SK-N-SH (cell line): ENCODE measurements at regions not wholly inside any gene's neighbourhood (a gene's known extent, or its start where the extent isn't known, plus 50 kb on each side); places are given as distances from the start of the nearest gene placed in this dataset.

Source experiments
- CTCF ChIA-PET: fragments of 300-600, 350-600 bp; formaldehyde crosslinking; extraction: SDS; loops from one replicate; lab custom pipeline; 2021; lab: Yijun Ruan, JAX
- POLR2A ChIA-PET: fragments of 350-600 bp; sonication (Branson Sonifier 250); formaldehyde crosslinking; extraction: SDS; loops from one replicate; lab custom pipeline; 2020; ENCODE audit warnings: antibody characterized with exemption, inconsistent platforms; lab: Yijun Ruan, JAX
- DNase-seq: peaks from one replicate; pipeline ENCODE4 v3.0.0; 2012
- H2AFZ ChIP-seq: fragments of 200-600 bp; sonication (generic); 2 replicates; pipeline ENCODE4 v1.8.1; 2016; ENCODE audit warnings: antibody characterized with exemption, mild to moderate bottlenecking, low read depth
- H3F3A ChIP-seq: fragments of 200-600 bp; sonication (generic); replicated peaks from 2 replicates; pipeline ENCODE3; 2016; ENCODE audit warnings: antibody characterized with exemption, mild to moderate bottlenecking; ENCODE audit not compliant: insufficient read depth
- H3K27ac ChIP-seq, 2 experiments: fragments of 200-500 bp in 1 of 2; fragments of 200-600 bp in 1 of 2; sonication (Bioruptor generic) in 1 of 2; sonication (generic), shearing (Covaris generic) in 1 of 2; 2 replicates each; pipeline versions ENCODE4 v1.5.1 to v1.6.1; 2014 to 2016; ENCODE audit warnings: low read depth in 2 of 2, inconsistent platforms in 1 of 2, low read length in 1 of 2, mild to moderate bottlenecking in 1 of 2, mixed read lengths in 1 of 2
- H3K27me3 ChIP-seq: fragments of 200-600 bp; sonication (generic), shearing (Covaris generic); 2 replicates; pipeline ENCODE4 v1.6.1; 2016; ENCODE audit warnings: mixed run types; ENCODE audit not compliant: insufficient read depth
- H3K36me3 ChIP-seq, 2 experiments: fragments of 200-500 bp in 1 of 2; fragments of 200-600 bp in 1 of 2; sonication (Bioruptor generic) in 1 of 2; sonication (generic) in 1 of 2; replicated peaks in 1 of 2; 2 replicates each; pipeline versions ENCODE3 to v1.5.1; 2014 to 2016; ENCODE audit warnings: low read length in 1 of 2, mild to moderate bottlenecking in 1 of 2; ENCODE audit not compliant: insufficient read depth in 2 of 2, control insufficient read depth in 1 of 2
- H3K4me1 ChIP-seq, 2 experiments: fragments of 200-500 bp in 1 of 2; fragments of 200-600 bp in 1 of 2; sonication (Bioruptor generic) in 1 of 2; sonication (generic), shearing (Covaris generic) in 1 of 2; 2 replicates each; pipeline versions ENCODE4 v1.5.1 to v1.6.1; 2014 to 2016; ENCODE audit warnings: low read depth in 1 of 2, low read length in 1 of 2, mixed run types in 1 of 2; ENCODE audit not compliant: insufficient read depth in 2 of 2, control insufficient read depth in 1 of 2
- H3K4me2 ChIP-seq: fragments of 200-600 bp; sonication (generic), shearing (Covaris generic); 2 replicates; pipeline ENCODE4 v1.6.1; 2017; ENCODE audit warnings: mixed run types
- H3K4me3 ChIP-seq, 2 experiments: fragments of 200-500 bp in 1 of 2; fragments of 200-600 bp in 1 of 2; sonication (Bioruptor generic) in 1 of 2; sonication (generic), shearing (Covaris generic) in 1 of 2; 2 replicates each; pipeline versions ENCODE4 v1.5.1 to v1.8.1; 2014 to 2016; ENCODE audit warnings: low read depth in 2 of 2, inconsistent platforms in 1 of 2, low read length in 1 of 2, mild to moderate bottlenecking in 1 of 2, mixed read lengths in 1 of 2, moderate library complexity in 1 of 2
- H3K79me2 ChIP-seq: fragments of 200-600 bp; sonication (generic); 2 replicates; pipeline ENCODE4 v1.8.1; 2017; ENCODE audit warnings: mild to moderate bottlenecking; ENCODE audit not compliant: insufficient read depth
- H3K9ac ChIP-seq: fragments of 200-600 bp; sonication (generic); 2 replicates; pipeline ENCODE4 v1.6.1; 2017; ENCODE audit warnings: mixed run types
- H3K9me2 ChIP-seq: fragments of 200-600 bp; sonication (generic); 2 replicates; pipeline ENCODE4 v1.6.1; 2017; ENCODE audit warnings: mixed run types
- H3K9me3 ChIP-seq: fragments of 200-600 bp; sonication (generic); 2 replicates; pipeline ENCODE4 v1.6.1; 2017; ENCODE audit warnings: mixed run types, mild to moderate bottlenecking, moderate library complexity
- H4K20me1 ChIP-seq: fragments of 200-600 bp; sonication (generic); 2 replicates; pipeline ENCODE4 v1.6.1; 2017; ENCODE audit warnings: mild to moderate bottlenecking, mixed run types; ENCODE audit not compliant: insufficient read depth
- ELF1 ChIP-seq: IDR thresholded peaks from 2 replicates; pipeline ENCODE4 v1.4.0; 2012
- FOXJ3 ChIP-seq: sonication (generic); formaldehyde crosslinking; IDR thresholded peaks from 2 replicates; pipeline ENCODE4 v1.5.1; 2020; ENCODE audit warnings: mild to moderate bottlenecking, missing genetic modification reagents
- GATA2 ChIP-seq: sonication (generic); formaldehyde crosslinking; IDR thresholded peaks from 2 replicates; pipeline ENCODE4 v1.5.0; 2020; ENCODE audit warnings: mild to moderate bottlenecking, missing genetic modification reagents
- JUND ChIP-seq: IDR thresholded peaks from 2 replicates; pipeline ENCODE4 v1.4.0; 2012
- POLR2AphosphoS5 ChIP-seq: IDR thresholded peaks from 2 replicates; pipeline ENCODE4 v1.6.1; 2012; ENCODE audit warnings: low read depth, low read length
- RAD21 ChIP-seq: IDR thresholded peaks from 2 replicates; pipeline ENCODE4 v1.6.1; 2012; ENCODE audit warnings: mild to moderate bottlenecking, low read length
- RCOR1 ChIP-seq: fragments of 150-350 bp; IDR thresholded peaks from 2 replicates; pipeline ENCODE4 v1.6.1; 2017; ENCODE audit warnings: antibody characterized with exemption, low read length
- RFX5 ChIP-seq: IDR thresholded peaks from 2 replicates; pipeline ENCODE4 v1.6.1; 2012; ENCODE audit warnings: mild to moderate bottlenecking, improper control_type of control experiment, low read length
- RXRA ChIP-seq: IDR thresholded peaks from 2 replicates; pipeline ENCODE4 v1.4.0; 2012; ENCODE audit warnings: low read depth, mild to moderate bottlenecking, borderline replicate concordance
- SMC3 ChIP-seq: IDR thresholded peaks from 2 replicates; pipeline ENCODE4 v1.6.1; 2012; ENCODE audit warnings: low read depth, low read length, improper control_type of control experiment
- WGBS: methylation state at CpG from one replicate; pipeline ENCODE4 v1.1.6; 2017; ENCODE audit warnings: low lambda C conversion rate; 5-methylcytosine and 5-hydroxymethylcytosine counted together
- TF ChIP-seq, protein P1 (sequence below): IDR thresholded peaks from 2 replicates; pipeline ENCODE4 v1.4.0; 2012; ENCODE audit warnings: low read depth, borderline replicate concordance
- TF ChIP-seq, protein P2 (sequence below): fragments of 200-600 bp; sonication (generic); IDR thresholded peaks from 2 replicates; pipeline ENCODE4 v1.6.1; 2017; ENCODE audit warnings: antibody characterized with exemption, mild to moderate bottlenecking, moderate library complexity

DNA sequence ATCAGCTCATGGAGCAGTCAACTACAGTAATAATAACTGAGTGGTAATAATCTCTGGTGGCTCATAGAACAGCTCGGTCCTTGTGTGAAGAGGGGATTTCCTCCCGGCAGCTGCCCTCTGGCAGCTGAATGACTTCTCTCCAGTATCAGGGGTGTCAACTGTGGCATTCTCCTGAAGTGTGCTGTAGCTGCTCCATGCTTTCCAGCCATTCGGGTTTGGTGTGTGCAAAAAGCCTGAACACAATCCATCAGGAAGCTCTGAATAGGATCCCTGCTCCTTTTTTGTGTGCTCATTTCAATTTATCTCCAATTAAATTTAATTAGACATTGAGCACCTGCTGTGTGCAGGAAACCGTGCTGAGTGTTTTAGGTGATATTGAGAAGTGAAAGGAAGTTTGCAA is 59.8 kb upstream of the BARX1 start:
- no peak overlapping the region for H2AFZ ChIP-seq
- no peak for DNase-seq
- H3K4me3 ChIP-seq = no peak overlapping the region
- no peaks in the 10 kb centered on the region for H3F3A ChIP-seq
- no peaks in the 10 kb centered on the region for H3K79me2 ChIP-seq
- no peak overlapping the region for H3K9ac ChIP-seq
- no peak overlapping the region for H3K27ac ChIP-seq
- no peaks in the 10 kb centered on the region for H3K27me3 ChIP-seq
- ChIA-PET POLR2A (no interaction called here), CTCF (interaction anchor here (0.8 to 6.3 kb wide), 25 partner anchors 12 to 895 kb away, joined by 3 to 209 read pairs (median 4); no protein-coding TSS in a partner anchor)
- TF ChIP-seq, protein P1, sequence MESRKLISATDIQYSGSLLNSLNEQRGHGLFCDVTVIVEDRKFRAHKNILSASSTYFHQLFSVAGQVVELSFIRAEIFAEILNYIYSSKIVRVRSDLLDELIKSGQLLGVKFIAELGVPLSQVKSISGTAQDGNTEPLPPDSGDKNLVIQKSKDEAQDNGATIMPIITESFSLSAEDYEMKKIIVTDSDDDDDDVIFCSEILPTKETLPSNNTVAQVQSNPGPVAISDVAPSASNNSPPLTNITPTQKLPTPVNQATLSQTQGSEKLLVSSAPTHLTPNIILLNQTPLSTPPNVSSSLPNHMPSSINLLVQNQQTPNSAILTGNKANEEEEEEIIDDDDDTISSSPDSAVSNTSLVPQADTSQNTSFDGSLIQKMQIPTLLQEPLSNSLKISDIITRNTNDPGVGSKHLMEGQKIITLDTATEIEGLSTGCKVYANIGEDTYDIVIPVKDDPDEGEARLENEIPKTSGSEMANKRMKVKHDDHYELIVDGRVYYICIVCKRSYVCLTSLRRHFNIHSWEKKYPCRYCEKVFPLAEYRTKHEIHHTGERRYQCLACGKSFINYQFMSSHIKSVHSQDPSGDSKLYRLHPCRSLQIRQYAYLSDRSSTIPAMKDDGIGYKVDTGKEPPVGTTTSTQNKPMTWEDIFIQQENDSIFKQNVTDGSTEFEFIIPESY = no peak
- TF ChIP-seq ELF1 = no peak
- H4K20me1 ChIP-seq = no peaks in the 10 kb centered on the region
- H3K36me3 ChIP-seq = no peaks in the 10 kb centered on the region
- H3K4me1 ChIP-seq = no peaks in the 10 kb centered on the region; a peak in 1 of 4 replicates
- H3K4me2 ChIP-seq = no peak overlapping the region
- WGBS = 53% methylated on average over 4 of the region's 4 CpGs
- no peaks in the 10 kb centered on the region for H3K9me2 ChIP-seq
- H3K9me3 ChIP-seq = no peaks in the 10 kb centered on the region

GRCh38 chr9:94014066-94014654 is 59.0 kb upstream of the BARX1 start:
- H3K4me2 ChIP-seq = no peak overlapping the region
- DNase-seq = peak; percentile 46
- H3F3A ChIP-seq = no peaks in the 10 kb centered on the region
- H3K36me3 ChIP-seq = no peaks in the 10 kb centered on the region
- H3K4me3 ChIP-seq = no peak overlapping the region
- no peaks in the 10 kb centered on the region for H4K20me1 ChIP-seq
- H3K9me2 ChIP-seq = no peaks in the 10 kb centered on the region
- no peaks in the 10 kb centered on the region for H3K79me2 ChIP-seq
- H3K27ac ChIP-seq = no peak overlapping the region
- H3K4me1 ChIP-seq = no peaks in the 10 kb centered on the region; a peak in 1 of 4 replicates
- no peaks in the 10 kb centered on the region for H3K27me3 ChIP-seq
- TF ChIP-seq GATA2 (no peak), JUND (no peak), RCOR1 (no peak), SMC3 (peak; percentile 68), RFX5 (no peak), RXRA (no peak), POLR2AphosphoS5 (no peak), FOXJ3 (CRISPR knock-in tag) (no peak), RAD21 (peak; percentile 61)
- TF ChIP-seq, protein P2, sequence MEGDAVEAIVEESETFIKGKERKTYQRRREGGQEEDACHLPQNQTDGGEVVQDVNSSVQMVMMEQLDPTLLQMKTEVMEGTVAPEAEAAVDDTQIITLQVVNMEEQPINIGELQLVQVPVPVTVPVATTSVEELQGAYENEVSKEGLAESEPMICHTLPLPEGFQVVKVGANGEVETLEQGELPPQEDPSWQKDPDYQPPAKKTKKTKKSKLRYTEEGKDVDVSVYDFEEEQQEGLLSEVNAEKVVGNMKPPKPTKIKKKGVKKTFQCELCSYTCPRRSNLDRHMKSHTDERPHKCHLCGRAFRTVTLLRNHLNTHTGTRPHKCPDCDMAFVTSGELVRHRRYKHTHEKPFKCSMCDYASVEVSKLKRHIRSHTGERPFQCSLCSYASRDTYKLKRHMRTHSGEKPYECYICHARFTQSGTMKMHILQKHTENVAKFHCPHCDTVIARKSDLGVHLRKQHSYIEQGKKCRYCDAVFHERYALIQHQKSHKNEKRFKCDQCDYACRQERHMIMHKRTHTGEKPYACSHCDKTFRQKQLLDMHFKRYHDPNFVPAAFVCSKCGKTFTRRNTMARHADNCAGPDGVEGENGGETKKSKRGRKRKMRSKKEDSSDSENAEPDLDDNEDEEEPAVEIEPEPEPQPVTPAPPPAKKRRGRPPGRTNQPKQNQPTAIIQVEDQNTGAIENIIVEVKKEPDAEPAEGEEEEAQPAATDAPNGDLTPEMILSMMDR = peak; percentile 67
- 0% methylated on average over 1 of the region's 1 CpG for WGBS
- no peaks in the 10 kb centered on the region for H3K9me3 ChIP-seq
- H3K9ac ChIP-seq = no peak overlapping the region
- ChIA-PET CTCF (interaction anchor here (0.6 to 6.3 kb wide), 45 partner anchors 11 to 1254 kb away, joined by 3 to 209 read pairs (median 4); no protein-coding TSS in a partner anchor), POLR2A (no interaction called here)
- H2AFZ ChIP-seq = no peak overlapping the region
